Keratinocyte (primary cell): ENCODE measurements at regions not wholly inside any gene's neighbourhood (a gene's known extent, or its start where the extent isn't known, plus 50 kb on each side); places are given as distances from the start of the nearest gene placed in this dataset.

Source experiments
- DNase-seq: peaks from one replicate; pipeline ENCODE4 v3.0.0-alpha.2; 2011; ENCODE audit warnings: low read depth, missing footprints, low spot score
- FAIRE-seq: peaks from 2 replicates; lab custom pipeline; 2011; peaks lifted over from hg19 to GRCh38; lab: Jason Lieb, UNC
- H2AFZ ChIP-seq: 2 replicates; pipeline ENCODE4 v1.6.0; 2012; ENCODE audit warnings: low read length, control low read depth, inconsistent platforms; ENCODE audit not compliant: control insufficient read depth
- H3K27ac ChIP-seq: 2 replicates; pipeline ENCODE4 v1.5.1; 2011; ENCODE audit warnings: low read length; ENCODE audit not compliant: control insufficient read depth, insufficient read depth
- H3K27me3 ChIP-seq: 3 replicates; pipeline ENCODE4 v1.6.0; 2011; ENCODE audit warnings: low read length; ENCODE audit not compliant: control insufficient read depth, insufficient read depth; ENCODE audit errors: extremely low read depth
- H3K36me3 ChIP-seq, 2 experiments: 2 replicates in 1 of 2; 3 replicates in 1 of 2; pipeline ENCODE4 v1.5.1; 2011; ENCODE audit warnings: low read length in 2 of 2, mild to moderate bottlenecking in 1 of 2; ENCODE audit not compliant: control insufficient read depth in 2 of 2, insufficient read depth in 2 of 2; ENCODE audit errors: extremely low read depth in 1 of 2
- H3K4me1 ChIP-seq: 3 replicates; pipeline ENCODE4 v1.5.1; 2011; ENCODE audit warnings: low read length; ENCODE audit not compliant: control insufficient read depth, insufficient read depth; ENCODE audit errors: extremely low read depth
- H3K4me2 ChIP-seq: 3 replicates; pipeline ENCODE4 v1.6.0; 2011; ENCODE audit warnings: low read depth, low read length; ENCODE audit not compliant: control insufficient read depth, insufficient read depth; ENCODE audit errors: extremely low read depth
- H3K4me3 ChIP-seq, 3 experiments: fragments of 200-600 bp in 1 of 3; sonication (generic) in 1 of 3; 2 replicates in 2 of 3; 3 replicates in 1 of 3; pipeline ENCODE4 v1.5.1; 2011 to 2016; ENCODE audit warnings: low read length in 3 of 3, mild to moderate bottlenecking in 3 of 3, control low read depth in 2 of 3, inconsistent platforms in 1 of 3, low read depth in 1 of 3, mixed read lengths in 1 of 3, mixed run types in 1 of 3, moderate library complexity in 1 of 3; ENCODE audit not compliant: control insufficient read depth in 2 of 3, insufficient read depth in 2 of 3; ENCODE audit errors: extremely low read depth in 1 of 3
- H3K79me2 ChIP-seq: 2 replicates; pipeline ENCODE4 v1.6.0; 2012; ENCODE audit warnings: low read length; ENCODE audit not compliant: control insufficient read depth, insufficient read depth
- H3K9ac ChIP-seq: 3 replicates; pipeline ENCODE4 v1.6.0; 2011; ENCODE audit warnings: low read length; ENCODE audit not compliant: control insufficient read depth, insufficient read depth; ENCODE audit errors: extremely low read depth
- H3K9me1 ChIP-seq: 3 replicates; pipeline ENCODE4 v1.6.0; 2011; ENCODE audit warnings: low read length; ENCODE audit not compliant: control insufficient read depth, insufficient read depth; ENCODE audit errors: extremely low read depth
- H3K9me3 ChIP-seq: 2 replicates; pipeline ENCODE4 v1.5.1; 2012; ENCODE audit warnings: low read depth, low read length; ENCODE audit not compliant: control insufficient read depth
- H4K20me1 ChIP-seq: 3 replicates; pipeline ENCODE4 v1.6.0; 2011; ENCODE audit warnings: low read length; ENCODE audit not compliant: control insufficient read depth, insufficient read depth; ENCODE audit errors: extremely low read depth
- EZH2 ChIP-seq: IDR thresholded peaks from one replicate; pipeline ENCODE4 v1.6.1; 2012; ENCODE audit warnings: inconsistent platforms, mild to moderate bottlenecking, low read length, moderate library complexity
- dilution Hi-C: fragments of 300-500 bp; cut with MboI; formaldehyde crosslinking; loops from one replicate; pipeline ENCODE4 v1.7.0; 2020; ENCODE audit warnings: low sequenced_read_pairs; ENCODE audit not compliant: extremely low pct_ligation_motif_present
- TF ChIP-seq, protein P1 (sequence below), 3 experiments: IDR thresholded peaks in 1 of 3; conservative IDR thresholded peaks in 1 of 3; optimal IDR thresholded peaks in 1 of 3; 2 replicates in 2 of 3; 3 replicates in 1 of 3; pipeline versions ENCODE3 to v1.5.1; 2011; ENCODE audit warnings: low read length in 3 of 3, mild to moderate bottlenecking in 3 of 3, moderate library complexity in 2 of 3, control low read depth in 1 of 3, inconsistent platforms in 1 of 3; ENCODE audit not compliant: insufficient read depth in 2 of 3; ENCODE audit errors: extremely low read depth in 1 of 3

DNA sequence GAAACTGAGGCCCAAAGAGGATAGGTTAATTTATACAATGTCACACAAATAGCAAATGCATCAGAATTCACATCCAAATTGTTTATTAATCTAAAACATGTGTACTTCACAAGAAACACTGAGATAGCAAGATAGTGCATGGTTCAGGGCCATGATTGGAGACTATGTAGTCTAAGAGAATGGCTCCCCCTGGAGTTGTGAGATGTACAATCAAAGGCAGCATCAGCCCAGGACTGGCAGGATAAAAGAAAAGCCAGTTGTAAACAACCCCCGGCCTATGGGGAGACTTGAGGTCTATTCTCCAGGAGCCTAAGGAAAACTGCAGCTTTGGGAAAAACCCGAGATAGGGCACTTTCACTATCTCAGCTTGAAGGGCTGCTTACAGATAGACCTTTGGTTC, 511.0 kb downstream of the OMA1 start:
- Histone ChIP-seq H4K20me1 (no peaks in the 10 kb centered on the region), H3K27ac (no peak overlapping the region), H3K4me3 (no peak overlapping the region), H3K4me1 (no peaks in the 10 kb centered on the region), H3K79me2 (no peaks in the 10 kb centered on the region), H3K9ac (no peak overlapping the region), H2AFZ (no peak overlapping the region), H3K9me1 (no peaks in the 10 kb centered on the region), H3K27me3 (peaks cover 5% of the 10 kb centered on the region), H3K9me3 (no peaks in the 10 kb centered on the region), H3K4me2 (no peak overlapping the region), H3K36me3 (no peaks in the 10 kb centered on the region)
- dilution Hi-C loops, result no loop called here
- DNase-seq (no peak), FAIRE-seq (no peak)
- no peak for TF ChIP-seq EZH2
- TF ChIP-seq, protein P1, sequence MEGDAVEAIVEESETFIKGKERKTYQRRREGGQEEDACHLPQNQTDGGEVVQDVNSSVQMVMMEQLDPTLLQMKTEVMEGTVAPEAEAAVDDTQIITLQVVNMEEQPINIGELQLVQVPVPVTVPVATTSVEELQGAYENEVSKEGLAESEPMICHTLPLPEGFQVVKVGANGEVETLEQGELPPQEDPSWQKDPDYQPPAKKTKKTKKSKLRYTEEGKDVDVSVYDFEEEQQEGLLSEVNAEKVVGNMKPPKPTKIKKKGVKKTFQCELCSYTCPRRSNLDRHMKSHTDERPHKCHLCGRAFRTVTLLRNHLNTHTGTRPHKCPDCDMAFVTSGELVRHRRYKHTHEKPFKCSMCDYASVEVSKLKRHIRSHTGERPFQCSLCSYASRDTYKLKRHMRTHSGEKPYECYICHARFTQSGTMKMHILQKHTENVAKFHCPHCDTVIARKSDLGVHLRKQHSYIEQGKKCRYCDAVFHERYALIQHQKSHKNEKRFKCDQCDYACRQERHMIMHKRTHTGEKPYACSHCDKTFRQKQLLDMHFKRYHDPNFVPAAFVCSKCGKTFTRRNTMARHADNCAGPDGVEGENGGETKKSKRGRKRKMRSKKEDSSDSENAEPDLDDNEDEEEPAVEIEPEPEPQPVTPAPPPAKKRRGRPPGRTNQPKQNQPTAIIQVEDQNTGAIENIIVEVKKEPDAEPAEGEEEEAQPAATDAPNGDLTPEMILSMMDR (optimal IDR thresholded peaks at IDR 0.05 in 1 of 3, IDR thresholded peaks at IDR 0.05 in 1 of 3, conservative IDR thresholded peaks at IDR 0.05 in 1 of 3; ENCODE audit: extremely low read depth in 1 of 3, insufficient read depth in 2 of 3, low read length in 3 of 3), result peak in 2 of 3 experiments; percentile 29 to 48

DNA sequence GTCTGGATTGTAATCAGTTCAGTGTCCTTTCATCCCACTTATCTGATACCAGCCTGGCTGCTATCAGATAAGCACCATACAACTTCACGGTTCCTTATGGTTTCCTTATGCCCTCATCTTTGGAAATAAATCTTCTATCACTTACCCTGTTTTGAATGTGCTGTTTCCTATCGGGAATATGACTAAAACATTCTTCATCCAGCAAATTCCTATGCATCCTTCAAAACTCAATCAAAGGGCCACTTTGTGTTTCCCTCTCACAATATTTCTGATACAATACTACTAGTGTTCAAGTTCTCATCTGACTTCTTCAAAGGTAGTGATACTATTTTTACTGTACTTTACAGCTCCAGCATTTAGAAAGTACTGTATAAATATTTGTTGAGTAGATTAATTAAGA, 513.2 kb downstream of the OMA1 start:
- H3K9me1 ChIP-seq, result no peaks in the 10 kb centered on the region
- H3K4me1 ChIP-seq, result no peaks in the 10 kb centered on the region
- no peak for FAIRE-seq
- no peaks in the 10 kb centered on the region for H3K9me3 ChIP-seq
- H3K27me3 ChIP-seq, result peaks cover 5% of the 10 kb centered on the region
- H3K79me2 ChIP-seq, result no peaks in the 10 kb centered on the region
- DNase-seq, result no peak
- no peaks in the 10 kb centered on the region for H4K20me1 ChIP-seq
- TF ChIP-seq, protein P1 (optimal IDR thresholded peaks at IDR 0.05 in 1 of 3, IDR thresholded peaks at IDR 0.05 in 1 of 3, conservative IDR thresholded peaks at IDR 0.05 in 1 of 3; ENCODE audit: extremely low read depth in 1 of 3, insufficient read depth in 2 of 3, low read length in 3 of 3), result no peak
- TF ChIP-seq EZH2, result no peak
- no peak overlapping the region for H3K4me3 ChIP-seq
- H3K4me2 ChIP-seq, result no peak overlapping the region
- dilution Hi-C loops, result no loop called here
- no peaks in the 10 kb centered on the region for H3K36me3 ChIP-seq
- H2AFZ ChIP-seq, result no peak overlapping the region
- H3K9ac ChIP-seq, result no peak overlapping the region
- no peak overlapping the region for H3K27ac ChIP-seq
